ENCODE measurements at regions not wholly inside any gene's neighbourhood (a gene's known extent, or its start where the extent isn't known, plus 50 kb on each side); places are given as distances from the start of the nearest gene placed in this dataset.
A peak's percentile ranks its signal among the peaks of the same experiment; 100 is the strongest.
"Not testable (repeated sequence)": the region's sequence is repeated elsewhere in the genome, so short reads cannot be mapped to it uniquely, and the experiment has no call there.

DNA sequence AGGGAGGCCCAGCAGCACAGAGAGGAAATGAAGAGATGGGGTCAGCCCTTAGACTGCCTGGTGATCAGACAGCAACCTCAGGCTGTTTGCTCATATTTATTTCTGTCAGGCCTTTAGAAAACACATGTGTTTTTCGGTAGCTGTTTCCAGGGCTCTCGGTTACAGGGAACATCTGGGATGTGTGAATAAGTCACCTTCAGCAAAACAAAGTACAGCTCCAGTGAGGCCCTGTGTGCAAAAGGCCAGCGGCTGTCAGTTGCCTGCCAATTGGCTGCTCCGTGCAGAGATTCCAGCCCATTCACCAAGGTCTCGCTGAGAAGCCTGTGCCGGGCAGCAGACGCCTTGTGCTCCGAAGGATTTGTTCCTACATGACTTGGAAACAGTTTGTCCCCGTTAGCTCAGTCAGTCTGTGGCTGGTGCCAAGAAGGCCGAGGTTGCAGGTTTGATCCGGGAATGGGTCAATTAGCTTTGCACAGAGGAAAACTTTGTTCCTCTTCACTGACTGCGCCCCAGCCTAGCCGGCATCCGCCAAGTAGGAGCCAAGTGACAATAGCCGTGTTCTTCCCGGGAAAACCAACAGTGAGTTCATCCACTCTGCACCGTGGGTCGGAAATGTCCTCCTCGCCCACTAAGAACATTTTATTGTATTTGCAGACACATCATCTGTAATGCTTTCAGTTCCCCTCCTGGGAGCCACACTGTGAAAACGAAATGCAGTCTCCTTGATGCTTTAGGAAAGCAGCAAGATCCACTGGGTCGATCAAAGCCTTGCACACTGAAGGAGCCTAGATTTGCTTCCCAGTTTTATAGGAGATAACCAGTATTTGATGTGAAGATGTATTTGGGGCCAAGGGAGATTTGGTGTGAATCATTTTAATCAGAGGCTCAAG is 315.4 kb upstream of the CDYL start:
- peak in 1 of 2 experiments; percentile 8 for DNase-seq (ENCODE audit: low read depth in 2 of 2)

DNA sequence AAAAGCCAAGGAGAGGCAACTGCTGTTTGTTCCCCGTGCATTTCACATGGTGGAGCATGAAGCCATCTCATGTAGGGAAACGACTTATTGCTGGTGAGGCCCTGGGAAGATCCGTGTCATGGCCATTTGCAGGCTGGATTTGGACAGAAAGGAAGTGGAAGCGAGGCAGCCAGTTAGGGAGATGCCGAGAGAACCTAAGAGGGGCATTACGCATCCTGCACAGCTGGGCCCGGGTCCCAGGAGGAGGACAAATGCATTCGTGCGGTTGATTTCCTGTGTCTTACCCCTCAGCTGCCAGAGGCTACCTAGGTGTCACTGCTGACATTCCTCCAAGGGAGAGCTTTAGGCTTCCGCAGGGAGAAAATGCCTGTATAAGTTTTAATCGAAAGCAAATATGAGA is 316.2 kb upstream of the CDYL start:
- no peak for DNase-seq (ENCODE audit: low read depth in 2 of 2)

DNA sequence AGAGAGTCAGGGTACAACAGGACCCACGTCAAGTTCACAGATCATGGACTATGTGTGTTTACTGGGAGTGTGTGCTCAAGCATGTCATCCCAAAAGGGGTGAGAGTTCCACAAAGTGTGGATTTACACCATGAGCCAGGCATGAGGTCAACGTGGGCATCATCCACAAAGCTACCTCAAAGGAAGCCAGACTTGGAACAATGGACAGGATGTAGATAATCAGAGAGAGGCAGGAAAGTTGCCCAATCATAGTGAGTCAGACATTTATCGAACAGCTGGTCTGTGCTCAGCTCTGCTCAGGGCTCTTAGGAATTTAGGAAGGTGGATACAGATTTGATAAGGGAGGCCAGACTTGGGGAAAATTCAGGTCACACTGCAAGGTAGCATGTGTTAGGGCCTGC is 317.2 kb upstream of the CDYL start:
- peak; percentile 55 to 60 for DNase-seq (ENCODE audit: low read depth in 2 of 2)

DNA sequence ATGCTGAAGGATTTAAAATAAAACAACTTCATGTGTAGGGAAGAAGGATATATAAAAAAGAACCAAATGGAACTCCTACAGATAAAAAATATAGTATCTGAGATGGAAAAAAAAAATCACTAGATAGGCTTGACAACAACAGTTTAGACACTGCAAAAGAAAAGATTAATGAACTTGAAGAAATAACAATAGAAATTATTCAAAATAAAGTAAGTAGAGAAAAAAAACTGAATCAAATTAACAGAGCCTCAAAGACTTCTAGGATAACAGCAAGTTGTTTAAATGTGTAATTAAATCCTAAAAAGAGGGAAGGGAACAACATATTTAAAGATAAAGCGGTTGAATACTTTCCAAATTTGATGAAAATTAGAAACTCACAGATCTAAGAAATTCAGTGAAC is 316.3 kb upstream of the ECI2 start:
- DNase-seq (ENCODE audit: low read depth in 2 of 2), result no peak

DNA sequence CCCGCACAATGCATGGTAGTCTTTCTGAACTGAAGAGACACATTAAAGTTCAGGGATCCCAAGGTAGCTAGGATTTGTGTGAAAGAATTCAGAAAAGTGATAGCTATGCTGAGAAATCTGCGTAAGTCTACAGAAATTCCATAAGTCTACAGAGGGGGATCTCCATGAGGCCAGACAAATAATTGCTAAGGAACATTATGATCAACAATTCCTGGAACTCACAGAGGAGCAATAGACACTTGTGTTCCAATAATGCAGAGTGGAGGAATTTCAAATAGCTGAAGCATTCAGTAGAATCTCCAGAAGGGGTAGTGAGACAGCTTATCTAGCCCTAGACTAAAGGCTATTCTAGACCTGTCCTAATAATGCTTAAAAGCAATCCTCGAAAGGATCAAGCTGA is 315.7 kb upstream of the ECI2 start:
- DNase-seq (ENCODE audit: low read depth in 2 of 2), result no peak

DNA sequence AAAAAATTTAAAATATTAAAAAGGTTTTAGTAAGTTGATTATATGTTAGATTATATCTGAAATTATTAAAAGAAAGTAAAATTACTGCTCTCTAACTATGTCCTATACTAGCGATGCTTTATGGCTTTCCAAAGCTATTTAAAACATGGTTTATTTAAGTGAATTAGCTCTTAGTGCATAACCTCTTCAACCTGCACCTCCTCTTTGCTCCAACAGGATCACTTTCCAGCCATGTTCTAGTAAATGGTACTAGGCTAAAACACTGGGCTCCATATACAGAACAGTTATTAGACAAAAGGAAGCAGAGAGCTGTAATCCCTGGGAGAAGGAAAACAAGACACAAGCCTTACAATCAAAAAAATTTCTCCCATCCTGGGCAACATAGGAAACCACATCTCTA is 314.9 kb upstream of the ECI2 start:
- DNase-seq (ENCODE audit: low read depth in 2 of 2), result no peak

DNA sequence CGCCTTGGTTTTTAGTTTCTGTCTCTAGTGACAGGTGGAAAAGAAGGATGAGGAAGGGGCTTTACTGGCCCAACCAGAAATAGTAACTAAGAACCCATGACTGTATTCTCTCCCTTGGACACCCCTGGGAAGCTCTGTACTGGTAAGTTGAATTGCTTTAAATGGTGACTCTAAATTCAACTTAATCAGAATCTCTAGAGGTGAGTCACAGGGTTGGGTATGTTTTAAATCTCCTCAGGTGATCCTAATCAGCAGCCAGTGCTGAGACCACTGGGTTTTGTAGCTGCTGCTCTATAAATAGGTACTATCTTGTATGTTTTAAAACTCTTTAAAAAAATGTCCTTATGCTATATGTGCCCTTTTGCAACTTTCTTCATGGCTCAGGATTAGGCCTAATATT is 314.0 kb upstream of the ECI2 start:
- no peak for DNase-seq (ENCODE audit: low read depth in 2 of 2)

DNA sequence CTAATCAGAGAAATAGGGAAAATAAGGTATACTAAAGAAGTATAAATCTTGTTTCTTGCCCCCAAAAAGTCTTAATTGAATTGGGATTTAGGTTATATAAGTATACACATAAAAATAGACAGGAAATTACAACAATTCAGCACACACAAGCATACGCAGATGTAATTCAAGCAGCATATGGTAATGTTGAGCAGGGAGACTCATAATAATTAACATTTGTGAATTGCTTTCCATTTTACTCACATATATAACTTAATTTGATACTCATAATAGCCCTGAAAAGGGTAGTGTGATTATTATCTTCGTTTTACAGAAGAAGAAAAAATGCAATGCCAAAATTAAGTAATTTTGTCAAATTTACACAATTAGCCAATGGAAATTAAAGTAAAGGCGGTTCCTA is 313.5 kb upstream of the ECI2 start:
- DNase-seq (ENCODE audit: low read depth in 2 of 2), result no peak

DNA sequence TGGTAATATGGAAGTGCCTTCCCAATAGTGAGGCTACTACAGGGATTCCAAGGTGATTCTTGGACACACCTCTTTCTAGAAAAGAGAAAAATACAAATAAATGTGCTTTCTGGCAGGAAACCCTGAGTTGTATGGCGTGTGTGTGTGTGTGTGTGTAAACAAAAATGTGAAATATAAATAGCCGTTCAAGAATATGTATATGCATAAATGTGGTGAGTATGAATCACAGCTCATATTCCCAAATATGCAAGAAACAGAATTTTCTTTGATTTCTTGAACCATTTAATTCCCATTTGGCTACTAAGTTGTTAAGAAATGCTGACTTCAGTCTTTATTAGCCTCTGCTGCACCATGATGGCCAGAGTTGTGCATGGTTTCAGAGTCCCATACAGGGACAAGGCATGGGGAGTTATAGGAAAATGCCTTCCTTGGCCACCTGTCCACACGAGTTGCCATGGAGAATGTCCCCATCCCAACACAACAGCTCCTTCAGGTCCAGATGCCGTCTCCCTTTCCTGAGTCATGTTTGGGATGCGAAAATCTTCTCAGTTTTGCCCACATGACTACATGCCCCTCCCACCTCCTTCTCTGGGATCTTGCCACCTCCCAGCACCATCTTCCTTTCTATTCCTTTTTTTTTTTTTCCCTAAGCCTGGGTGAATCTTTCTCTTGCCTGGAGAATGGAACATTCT is 312.4 kb upstream of the ECI2 start:
- DNase-seq (ENCODE audit: low read depth in 2 of 2), result no peak

DNA sequence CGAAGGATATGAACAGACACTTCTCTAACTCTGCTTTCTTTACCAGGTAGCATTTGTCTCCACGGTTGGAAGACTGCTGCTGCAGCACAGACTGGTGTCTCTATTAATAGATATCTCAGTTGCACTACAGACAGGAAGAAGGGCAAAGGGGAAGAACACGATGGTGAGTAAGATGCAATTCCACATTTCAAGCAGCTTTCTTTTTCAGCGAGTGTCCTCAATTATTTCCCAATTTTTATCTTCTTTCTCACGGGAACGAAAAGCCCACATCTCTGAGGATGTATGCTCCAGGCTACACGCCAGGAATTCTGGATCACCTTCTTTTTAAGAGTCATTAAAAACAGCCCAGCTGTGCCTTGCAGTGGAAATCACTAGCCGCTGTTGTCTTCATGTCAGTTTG is 311.6 kb upstream of the ECI2 start:
- peak; percentile 39 to 50 for DNase-seq (ENCODE audit: low read depth in 2 of 2)

DNA sequence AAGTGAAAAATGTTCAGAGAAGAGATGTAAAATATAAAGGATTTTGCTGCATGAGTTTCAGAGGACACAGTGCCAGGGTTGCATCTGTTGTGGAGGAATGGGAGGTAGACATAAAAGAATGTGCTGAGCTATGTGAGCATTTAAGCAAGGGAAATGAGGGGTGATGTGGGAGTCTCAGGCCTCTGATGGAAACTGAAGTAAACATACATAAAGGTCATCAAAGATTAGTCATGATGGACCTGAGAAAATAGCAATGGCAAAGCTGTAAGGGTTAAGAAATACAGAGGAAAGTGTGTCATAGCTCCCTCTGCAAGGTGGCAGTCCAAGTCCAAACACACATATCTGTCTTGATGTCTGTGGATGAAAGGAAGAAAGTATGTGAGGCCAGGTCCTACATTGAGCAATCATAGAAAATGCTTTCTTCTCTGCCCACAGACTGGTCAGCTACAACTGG is 306.6 kb upstream of the ECI2 start:
- no peak for DNase-seq (ENCODE audit: low read depth in 2 of 2)

DNA sequence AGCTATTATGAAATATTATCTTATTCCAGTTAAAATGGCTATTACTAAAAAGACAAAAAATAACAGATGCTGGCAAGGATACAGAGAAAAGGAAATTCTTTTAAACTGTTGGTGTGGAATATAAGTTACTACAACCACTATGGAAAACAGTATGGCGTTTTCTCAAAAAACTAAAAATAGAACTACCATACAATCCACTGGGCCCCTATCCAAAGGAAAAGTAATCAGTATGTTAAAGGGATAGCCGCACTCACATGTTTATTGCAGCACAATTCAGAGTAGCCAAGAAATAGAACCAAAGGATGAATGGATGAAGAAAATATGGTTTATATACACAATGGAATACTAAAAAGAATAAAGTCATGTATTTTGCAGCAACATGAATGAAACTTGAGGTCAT is 303.8 kb upstream of the ECI2 start:
- DNase-seq (ENCODE audit: low read depth in 2 of 2), result no peak

DNA sequence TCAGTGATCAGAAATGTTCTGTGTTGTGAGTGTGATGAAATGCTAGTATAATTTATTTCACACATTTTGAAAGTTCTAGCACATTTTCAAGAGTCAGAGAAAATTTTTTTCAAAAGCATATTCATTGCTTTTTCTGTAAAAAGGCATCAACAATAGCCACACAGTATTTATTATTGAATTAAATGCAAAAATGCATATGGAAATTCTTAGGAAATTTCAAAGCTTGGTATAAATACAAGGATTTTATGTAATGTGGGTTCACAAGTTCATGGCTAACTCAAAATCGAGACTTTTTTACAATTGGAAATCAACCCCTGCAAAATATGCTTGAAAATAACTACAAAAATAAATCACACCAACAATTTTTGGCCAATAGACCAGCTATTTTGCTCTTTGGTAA is 302.0 kb upstream of the ECI2 start:
- DNase-seq (ENCODE audit: low read depth in 2 of 2), result no peak

DNA sequence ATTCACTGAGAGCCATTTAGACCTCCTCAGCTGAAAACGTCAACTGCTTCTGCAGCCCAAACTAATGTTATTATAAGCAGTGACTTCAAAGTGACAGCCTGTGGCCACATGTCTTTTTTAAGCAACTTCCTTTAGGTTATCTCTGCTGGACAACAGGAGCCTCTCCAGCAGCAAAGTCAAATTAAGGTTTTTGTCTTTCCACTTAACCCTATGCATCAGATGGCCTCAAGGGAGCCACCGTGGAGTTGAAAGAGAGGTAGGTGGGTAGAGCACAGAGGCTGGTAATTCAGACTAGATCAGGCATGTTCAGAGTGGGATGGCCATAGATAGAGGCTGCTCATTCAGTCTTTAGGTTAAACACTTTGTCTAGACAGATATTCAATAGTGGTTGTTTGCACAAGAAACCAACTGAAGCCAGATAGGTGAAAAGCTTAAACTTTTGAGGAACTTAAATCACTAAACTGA is 300.6 kb upstream of the ECI2 start:
- no peak for DNase-seq (ENCODE audit: low read depth in 2 of 2)

DNA sequence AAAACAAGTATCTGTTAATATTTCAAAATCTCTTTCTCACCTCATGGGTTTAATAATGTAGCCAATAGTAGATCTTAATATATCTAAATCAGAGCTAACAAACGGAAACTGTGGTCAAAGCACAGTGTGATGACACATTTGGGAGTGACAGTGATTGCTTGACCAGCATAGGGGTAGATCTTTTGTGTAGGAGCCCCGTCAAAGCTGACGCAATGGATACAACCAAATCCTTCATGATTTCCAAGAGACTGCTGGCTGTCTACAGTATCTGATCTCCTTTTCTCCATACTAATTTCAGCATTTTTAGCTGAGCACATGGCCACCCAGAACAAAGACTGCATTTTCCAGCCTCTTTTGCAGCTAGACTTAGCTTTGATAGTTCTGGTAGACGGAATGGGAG is 299.3 kb upstream of the ECI2 start:
- no peak for DNase-seq (ENCODE audit: low read depth in 2 of 2)

DNA sequence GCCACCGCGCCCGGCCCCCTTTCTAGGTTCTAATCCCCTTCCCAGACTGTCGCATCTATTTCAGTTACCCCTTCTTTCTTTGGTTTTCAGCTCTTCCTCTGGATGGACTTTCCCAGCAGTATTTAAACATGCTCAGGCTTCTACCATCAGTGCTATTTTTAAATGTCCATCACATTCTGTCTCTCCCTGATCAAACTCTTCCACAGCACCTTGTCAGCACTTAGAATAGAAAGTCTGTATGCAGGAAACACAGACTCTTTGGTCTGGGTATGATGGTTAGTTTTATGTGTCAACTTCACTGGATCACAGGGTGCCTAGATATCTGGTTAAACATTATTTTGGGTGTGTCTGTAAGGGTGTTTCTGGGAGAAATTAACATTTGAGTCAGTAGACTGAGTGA is 297.8 kb upstream of the ECI2 start:
- no peak for DNase-seq (ENCODE audit: low read depth in 2 of 2)

DNA sequence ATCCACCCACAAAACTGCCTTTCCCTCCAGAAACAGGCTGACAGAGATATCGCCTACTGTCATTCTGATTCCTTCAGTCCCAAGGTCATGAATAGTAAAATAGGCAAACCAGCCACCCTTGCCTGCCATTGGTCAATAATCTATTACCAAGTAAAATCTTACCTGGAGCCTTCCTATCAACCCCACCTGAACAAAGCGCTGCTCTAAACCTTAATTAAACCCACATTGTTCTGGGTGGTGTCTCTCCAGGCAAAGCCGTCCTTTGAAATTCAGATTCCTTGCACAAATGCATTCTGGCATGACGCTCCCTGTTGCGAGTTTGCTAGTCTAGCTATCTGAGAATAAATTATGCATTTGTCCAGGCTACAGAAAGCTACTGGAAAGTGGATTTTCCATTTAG is 291.6 kb upstream of the ECI2 start:
- no peak for DNase-seq (ENCODE audit: low read depth in 2 of 2)

DNA sequence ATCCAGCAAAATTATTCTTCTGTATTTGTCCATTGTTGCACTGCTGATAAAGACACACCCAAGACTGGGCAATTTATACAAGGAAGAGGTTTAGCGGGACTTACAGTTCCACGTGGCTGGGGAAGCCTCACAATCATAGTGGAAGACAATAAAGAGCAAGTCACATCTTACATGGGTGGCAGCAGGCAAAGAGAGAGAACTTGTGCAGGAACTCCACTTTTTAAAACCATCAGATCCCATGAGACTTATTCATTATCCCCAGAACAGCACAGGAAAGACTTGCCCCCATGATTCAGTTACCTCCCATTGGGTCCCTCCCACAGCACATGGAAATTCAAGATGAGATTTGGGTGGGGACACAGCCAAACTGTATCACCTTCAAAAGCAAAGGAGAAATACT is 286.5 kb upstream of the ECI2 start:
- DNase-seq (ENCODE audit: low read depth in 2 of 2), result no peak

DNA sequence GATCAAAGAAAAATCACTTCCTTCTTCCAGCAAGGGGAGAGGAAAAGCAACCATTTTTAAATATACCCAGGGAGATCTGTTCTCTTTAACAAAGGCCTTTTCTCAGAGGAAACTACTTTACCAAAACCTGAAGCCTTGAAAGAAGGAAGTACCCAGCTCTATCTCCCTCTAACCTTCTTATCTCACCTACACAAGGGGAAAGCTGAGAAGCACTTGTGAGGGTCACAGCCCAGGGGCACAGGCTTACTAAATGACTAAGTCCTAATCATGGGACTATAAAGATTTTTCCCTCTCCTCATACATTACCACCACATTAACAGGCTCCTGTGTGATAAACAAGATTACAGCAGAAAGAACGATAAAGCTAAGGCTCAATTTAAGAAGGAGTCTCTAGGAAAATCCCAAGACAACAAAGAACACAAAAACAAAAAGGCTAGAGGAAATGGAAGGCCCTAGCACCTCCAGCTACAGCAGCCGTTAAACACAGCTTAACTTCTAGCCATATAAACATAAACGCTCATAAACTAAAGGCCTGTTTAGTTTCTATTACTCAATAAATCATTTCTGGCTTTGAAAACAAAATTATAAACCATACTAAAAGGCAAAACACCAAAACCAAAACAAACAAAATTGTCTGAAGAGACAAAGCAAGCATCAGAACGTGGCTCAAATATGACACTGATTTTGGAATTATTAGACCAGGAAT is 284.9 kb upstream of the ECI2 start:
- no peak for DNase-seq (ENCODE audit: low read depth in 2 of 2)

DNA sequence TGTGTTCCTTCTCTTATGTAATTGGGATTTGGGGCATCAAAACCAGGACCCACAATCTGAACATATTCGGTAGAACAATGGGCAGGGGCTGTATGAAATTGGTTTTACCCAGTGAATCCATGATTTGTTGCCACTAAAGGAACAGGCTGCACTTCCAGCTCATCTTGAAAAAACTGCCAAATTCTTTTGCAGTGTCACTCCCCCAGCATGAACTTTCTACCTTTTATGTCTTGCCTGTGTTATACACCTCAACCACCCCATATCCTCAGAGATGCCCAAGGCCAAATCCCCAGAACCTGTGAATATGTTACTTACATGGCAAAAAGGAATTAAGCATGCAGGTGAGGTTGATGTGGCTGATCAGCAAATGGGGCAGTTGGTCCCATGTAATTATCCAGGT is 280.2 kb upstream of the ECI2 start:
- no peak for DNase-seq (ENCODE audit: low read depth in 2 of 2)

DNA sequence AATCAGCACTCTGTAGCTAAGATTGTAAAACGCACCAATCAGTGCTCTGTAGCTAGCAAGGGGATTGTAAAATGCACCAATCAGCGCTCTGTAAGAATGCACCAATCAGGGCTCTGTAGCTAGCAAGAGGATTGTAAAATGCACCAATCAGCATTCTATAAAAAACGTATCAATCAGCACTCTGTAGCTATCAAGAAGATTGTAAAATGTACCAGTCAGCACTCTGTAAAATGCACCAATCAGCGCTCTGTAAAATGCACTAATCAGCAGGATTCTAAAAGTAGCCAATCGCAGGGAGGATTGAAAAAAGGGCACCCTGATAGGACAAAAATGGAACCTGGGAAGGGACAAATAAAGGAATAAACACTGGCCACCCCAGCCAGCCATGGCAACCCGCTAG is 278.7 kb upstream of the ECI2 start:
- DNase-seq (ENCODE audit: low read depth in 2 of 2), result not testable (repeated sequence)

DNA sequence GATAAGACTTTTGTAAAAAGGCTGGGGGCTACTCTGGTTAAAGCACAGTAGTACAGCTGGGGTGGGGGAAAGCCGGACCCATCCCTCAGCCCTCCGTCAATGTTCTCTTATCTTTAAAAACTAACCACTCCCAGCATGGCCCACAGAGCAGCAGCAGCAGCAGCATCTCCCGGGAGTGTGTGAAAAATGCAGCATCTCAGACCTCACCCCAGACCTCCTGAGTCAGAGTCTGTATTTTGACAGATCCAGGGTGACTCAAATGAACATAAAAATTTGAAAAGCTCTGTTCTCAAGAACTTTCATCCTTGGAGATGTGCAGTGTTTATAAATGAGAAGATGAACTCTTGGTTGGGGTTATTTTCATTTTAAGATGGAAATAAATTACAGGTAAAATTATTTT is 277.7 kb upstream of the ECI2 start:
- DNase-seq (ENCODE audit: low read depth in 2 of 2), result peak; percentile 8 to 20

DNA sequence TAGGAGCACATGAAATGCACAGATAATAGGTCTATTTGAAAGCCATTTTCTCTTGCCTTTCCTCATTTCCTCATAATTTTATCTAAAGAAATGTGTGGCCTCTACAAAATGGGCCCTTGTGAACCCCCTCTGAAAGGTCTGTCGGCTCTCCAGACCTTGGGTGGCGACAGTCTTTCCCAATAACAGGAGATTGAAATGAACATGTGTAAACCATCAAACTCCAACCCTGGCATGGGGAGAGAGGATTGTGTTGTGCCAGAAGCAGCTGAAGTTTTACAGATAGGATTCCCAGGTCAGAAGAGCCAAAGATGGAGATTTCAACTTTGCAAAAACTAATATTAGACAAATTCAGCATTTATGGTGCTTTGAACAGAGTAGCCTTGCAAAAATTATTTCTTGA is 277.1 kb upstream of the ECI2 start:
- DNase-seq (ENCODE audit: low read depth in 2 of 2), result no peak

Measured in fibroblast of skin of left quadriceps (primary cell).